ENCODE measurements at regions not wholly inside any gene's neighbourhood (a gene's known extent, or its start where the extent isn't known, plus 50 kb on each side); places are given as distances from the start of the nearest gene placed in this dataset.

GRCh38 chr9:81532251-81532650 lies 157.1 kb downstream of the TLE1 start:
- no peak for DNase-seq

- DNase-seq = no peak
Observed at GRCh38 chr9:81531511-81531910, 157.8 kb downstream of the TLE1 start.

- DNase-seq = no peak
Observed at GRCh38 chr9:81530846-81531245, 158.5 kb downstream of the TLE1 start.

- no peak for DNase-seq
Observed at GRCh38 chr9:81530310-81530810, 159.0 kb downstream of the TLE1 start.

GRCh38 chr9:81529556-81530193 lies 159.7 kb downstream of the TLE1 start:
- no peak for DNase-seq

- no peak for DNase-seq
Observed at GRCh38 chr9:81526587-81526986, 162.8 kb downstream of the TLE1 start.

GRCh38 chr9:81522716-81523551 lies 166.4 kb downstream of the TLE1 start:
- DNase-seq = peak; percentile 57

- no peak for DNase-seq
Observed at GRCh38 chr9:81521892-81522291, 167.5 kb downstream of the TLE1 start.

GRCh38 chr9:81519816-81520495 lies 169.4 kb downstream of the TLE1 start:
- DNase-seq = no peak

- no peak for DNase-seq
Observed at GRCh38 chr9:81517954-81518353, 171.4 kb downstream of the TLE1 start.

- DNase-seq = no peak
Observed at GRCh38 chr9:81513059-81513458, 176.3 kb downstream of the TLE1 start.

- DNase-seq = no peak
Observed at GRCh38 chr9:81512641-81513040, 176.7 kb downstream of the TLE1 start.

- no peak for DNase-seq
Observed at GRCh38 chr9:81508476-81508875, 180.9 kb downstream of the TLE1 start.

- no peak for DNase-seq
Observed at GRCh38 chr9:81506941-81507864, 182.1 kb downstream of the TLE1 start.

GRCh38 chr9:81499594-81499993 lies 189.8 kb downstream of the TLE1 start:
- no peak for DNase-seq

- peak; percentile 23 for DNase-seq
Observed at GRCh38 chr9:81499021-81499454, 190.3 kb downstream of the TLE1 start.

- no peak for DNase-seq
Observed at GRCh38 chr9:81498576-81498975, 190.8 kb downstream of the TLE1 start.

- DNase-seq = no peak
Observed at GRCh38 chr9:81497091-81497490, 192.3 kb downstream of the TLE1 start.

- DNase-seq = peak; percentile 35
Observed at GRCh38 chr9:81492710-81493447, 196.5 kb downstream of the TLE1 start.

GRCh38 chr9:81490605-81491331 lies 198.6 kb downstream of the TLE1 start:
- no peak for DNase-seq

GRCh38 chr9:81489046-81489445 lies 200.3 kb downstream of the TLE1 start:
- DNase-seq = no peak
